H1 (cell line): ENCODE measurements at regions not wholly inside any gene's neighbourhood (a gene's known extent, or its start where the extent isn't known, plus 50 kb on each side); places are given as distances from the start of the nearest gene placed in this dataset.

ENCODE experiments used
- CTCF ChIA-PET: fragments of 300-600 bp; sonication (Branson Sonifier 250); formaldehyde crosslinking; loops from one replicate; lab custom pipeline; 2021; ENCODE audit not compliant: partially characterized antibody; lab: Charles Lee
- POLR2A ChIA-PET: fragments of 300-600 bp; sonication (Branson Sonifier 250); formaldehyde crosslinking; loops from one replicate; lab custom pipeline; 2021; ENCODE audit warnings: inconsistent platforms; ENCODE audit not compliant: partially characterized antibody; lab: Charles Lee
- DNase-seq, 2 experiments: peaks; one replicate each; pipeline versions ENCODE4 v3.0.0 to v3.0.0-alpha.2; 2010 to 2022; ENCODE audit warnings: low spot score in 2 of 2, low read depth in 1 of 2, mixed read lengths in 1 of 2
- FAIRE-seq: peaks from 2 replicates; lab custom pipeline; 2011; peaks lifted over from hg19 to GRCh38; lab: Jason Lieb, UNC
- H2AFZ ChIP-seq: 2 replicates; pipeline ENCODE4 v1.8.1; 2012; ENCODE audit warnings: low read length, inconsistent platforms
- H2AK5ac ChIP-seq: 2 replicates; pipeline ENCODE4 v1.6.1; 2013; ENCODE audit warnings: low read depth, low read length
- H2BK120ac ChIP-seq: replicated peaks from 2 replicates; pipeline ENCODE3; 2013; ENCODE audit warnings: low read depth, low read length, inconsistent platforms
- H2BK12ac ChIP-seq: 2 replicates; pipeline ENCODE4 v1.6.1; 2013; ENCODE audit warnings: low read depth, low read length
- H2BK15ac ChIP-seq: 2 replicates; pipeline ENCODE4 v1.6.1; 2013; ENCODE audit warnings: low read length
- H2BK20ac ChIP-seq: 2 replicates; pipeline ENCODE4 v1.6.1; 2013; ENCODE audit warnings: low read length
- H2BK5ac ChIP-seq: 2 replicates; pipeline ENCODE4 v1.6.1; 2013; ENCODE audit warnings: low read depth, low read length
- H3K14ac ChIP-seq: 2 replicates; pipeline ENCODE4 v1.6.1; 2013; ENCODE audit warnings: inconsistent platforms; ENCODE audit not compliant: insufficient read length
- H3K18ac ChIP-seq: 2 replicates; pipeline ENCODE4 v1.6.1; 2013; ENCODE audit warnings: low read length; ENCODE audit errors: extremely low read depth
- H3K23ac ChIP-seq: 2 replicates; pipeline ENCODE4 v1.6.1; 2013; ENCODE audit warnings: inconsistent platforms; ENCODE audit not compliant: insufficient read length
- H3K23me2 ChIP-seq: 2 replicates; pipeline ENCODE4 v1.6.1; 2013; ENCODE audit warnings: low read depth, low read length
- H3K27ac ChIP-seq: 2 replicates; pipeline ENCODE4 v1.6.1; 2011; ENCODE audit warnings: low read depth, low read length, inconsistent platforms
- H3K27me3 ChIP-seq, 4 experiments: replicated peaks in 1 of 4; 1 replicate in 1 of 4; 2 replicates in 3 of 4; pipeline versions ENCODE4 v1.6.1 to v1.8.1; 2011 to 2013; ENCODE audit warnings: low read length in 3 of 4, mild to moderate bottlenecking in 3 of 4, inconsistent platforms in 2 of 4, mixed read lengths in 2 of 4, moderate library complexity in 1 of 4; ENCODE audit not compliant: control insufficient read depth in 3 of 4, insufficient read depth in 3 of 4; ENCODE audit errors: extremely low read depth in 1 of 4
- H3K36me3 ChIP-seq, 4 experiments: 2 replicates each; pipeline versions ENCODE4 v1.6.1 to v1.8.1; 2011 to 2013; ENCODE audit warnings: mild to moderate bottlenecking in 4 of 4, low read length in 3 of 4, moderate library complexity in 2 of 4, control low read depth in 1 of 4, inconsistent platforms in 1 of 4; ENCODE audit not compliant: insufficient read depth in 4 of 4, control insufficient read depth in 2 of 4
- H3K4ac ChIP-seq: replicated peaks from 2 replicates; pipeline ENCODE3; 2013; ENCODE audit warnings: low read length, low read depth, mixed read lengths, inconsistent platforms; ENCODE audit not compliant: insufficient read length
- H3K4me1 ChIP-seq, 4 experiments: replicated peaks in 1 of 4; 1 replicate in 1 of 4; 2 replicates in 3 of 4; pipeline versions ENCODE4 v1.6.1 to v1.8.1; 2011 to 2013; ENCODE audit warnings: low read length in 3 of 4, inconsistent platforms in 2 of 4, mixed read lengths in 1 of 4; ENCODE audit not compliant: insufficient read depth in 4 of 4, control insufficient read depth in 3 of 4
- H3K4me2 ChIP-seq, 2 experiments: 2 replicates each; pipeline versions ENCODE4 v1.6.1 to v1.8.1; 2011 to 2013; ENCODE audit warnings: low read depth in 2 of 2, low read length in 2 of 2, control low read depth in 1 of 2, inconsistent platforms in 1 of 2, mild to moderate bottlenecking in 1 of 2; ENCODE audit not compliant: insufficient read depth in 1 of 2
- H3K4me3 ChIP-seq, 4 experiments: fragments of 200-600, 300-600 bp in 1 of 4; sonication (generic), shearing (Covaris generic), sonication (Bioruptor Twin) in 1 of 4; 2 replicates each; pipeline versions ENCODE4 v1.5.1 to v1.8.1; 2011 to 2016; ENCODE audit warnings: low read length in 4 of 4, low read depth in 3 of 4, control low read depth in 2 of 4, inconsistent platforms in 2 of 4, mild to moderate bottlenecking in 2 of 4, mixed read lengths in 1 of 4, moderate library complexity in 1 of 4; ENCODE audit not compliant: insufficient read depth in 2 of 4; ENCODE audit errors: extremely low read depth in 1 of 4
- H3K56ac ChIP-seq: replicated peaks from 2 replicates; pipeline ENCODE3; 2013; ENCODE audit warnings: low read depth, mild to moderate bottlenecking, mixed read lengths, low read length, inconsistent platforms; ENCODE audit not compliant: insufficient read length
- H3K79me1 ChIP-seq: 2 replicates; pipeline ENCODE4 v1.6.1; 2013; ENCODE audit warnings: low read depth, low read length, control low read depth
- H3K79me2 ChIP-seq, 2 experiments: 2 replicates each; pipeline versions ENCODE4 v1.6.1 to v1.8.1; 2012 to 2013; ENCODE audit warnings: low read length in 2 of 2, mild to moderate bottlenecking in 2 of 2, inconsistent platforms in 1 of 2; ENCODE audit not compliant: insufficient read depth in 2 of 2, control insufficient read depth in 1 of 2
- H3K9ac ChIP-seq, 4 experiments: replicated peaks in 1 of 4; 1 replicate in 1 of 4; 2 replicates in 3 of 4; pipeline versions ENCODE4 v1.6.1 to v1.8.1; 2011 to 2013; ENCODE audit warnings: low read depth in 3 of 4, low read length in 3 of 4, control low read depth in 2 of 4, mild to moderate bottlenecking in 2 of 4, moderate library complexity in 2 of 4, inconsistent platforms in 1 of 4; ENCODE audit errors: extremely low read depth in 1 of 4
- H3K9me3 ChIP-seq, 2 experiments: 2 replicates each; pipeline versions ENCODE4 v1.6.1 to v1.8.1; 2012 to 2013; ENCODE audit warnings: mild to moderate bottlenecking in 2 of 2, moderate library complexity in 2 of 2, control low read depth in 1 of 2, inconsistent platforms in 1 of 2, low read depth in 1 of 2, low read length in 1 of 2, mixed read lengths in 1 of 2; ENCODE audit not compliant: insufficient read depth in 2 of 2
- H4K20me1 ChIP-seq, 2 experiments: replicated peaks in 1 of 2; 2 replicates each; pipeline versions ENCODE3 to v1.8.1; 2011 to 2013; ENCODE audit warnings: inconsistent platforms in 2 of 2, low read length in 2 of 2, mild to moderate bottlenecking in 1 of 2; ENCODE audit not compliant: insufficient read depth in 2 of 2, control insufficient read depth in 1 of 2
- H4K5ac ChIP-seq: 2 replicates; pipeline ENCODE4 v1.6.1; 2013; ENCODE audit warnings: low read length, low read depth, mixed read lengths, inconsistent platforms; ENCODE audit not compliant: insufficient read length
- H4K8ac ChIP-seq: 2 replicates; pipeline ENCODE4 v1.8.0; 2013; ENCODE audit warnings: mild to moderate bottlenecking, moderate library complexity, low read length, inconsistent platforms; ENCODE audit not compliant: insufficient read depth; ENCODE audit errors: extremely low read depth
- H4K91ac ChIP-seq: replicated peaks from 2 replicates; pipeline ENCODE3; 2013; ENCODE audit warnings: low read length, mixed read lengths, inconsistent platforms; ENCODE audit not compliant: insufficient read length
- POLR2AphosphoS5 ChIP-seq: IDR thresholded peaks from 2 replicates; pipeline ENCODE4 v1.6.1; 2011; ENCODE audit warnings: low read depth, low read length
- SRF ChIP-seq: IDR thresholded peaks from 2 replicates; pipeline ENCODE4 v1.6.1; 2011; ENCODE audit warnings: mild to moderate bottlenecking, low read depth, low read length, moderate library complexity
- WGBS, 2 experiments: shearing (Covaris generic) in 1 of 2; methylation state at CpG; one replicate each; pipeline versions ENCODE4 v1.1.6 to v1.1.7; 2013 to 2015; ENCODE audit warnings: low lambda C conversion rate in 2 of 2, mixed read lengths in 2 of 2, inconsistent platforms in 1 of 2, low coverage in 1 of 2, missing lambda C conversion rate in 1 of 2; ENCODE audit not compliant: insufficient replicate concordance in 2 of 2, insufficient coverage in 1 of 2, insufficient read length in 1 of 2; ENCODE audit errors: extremely low coverage in 1 of 2, missing lambda C conversion rate in 1 of 2; 5-methylcytosine and 5-hydroxymethylcytosine counted together

DNA sequence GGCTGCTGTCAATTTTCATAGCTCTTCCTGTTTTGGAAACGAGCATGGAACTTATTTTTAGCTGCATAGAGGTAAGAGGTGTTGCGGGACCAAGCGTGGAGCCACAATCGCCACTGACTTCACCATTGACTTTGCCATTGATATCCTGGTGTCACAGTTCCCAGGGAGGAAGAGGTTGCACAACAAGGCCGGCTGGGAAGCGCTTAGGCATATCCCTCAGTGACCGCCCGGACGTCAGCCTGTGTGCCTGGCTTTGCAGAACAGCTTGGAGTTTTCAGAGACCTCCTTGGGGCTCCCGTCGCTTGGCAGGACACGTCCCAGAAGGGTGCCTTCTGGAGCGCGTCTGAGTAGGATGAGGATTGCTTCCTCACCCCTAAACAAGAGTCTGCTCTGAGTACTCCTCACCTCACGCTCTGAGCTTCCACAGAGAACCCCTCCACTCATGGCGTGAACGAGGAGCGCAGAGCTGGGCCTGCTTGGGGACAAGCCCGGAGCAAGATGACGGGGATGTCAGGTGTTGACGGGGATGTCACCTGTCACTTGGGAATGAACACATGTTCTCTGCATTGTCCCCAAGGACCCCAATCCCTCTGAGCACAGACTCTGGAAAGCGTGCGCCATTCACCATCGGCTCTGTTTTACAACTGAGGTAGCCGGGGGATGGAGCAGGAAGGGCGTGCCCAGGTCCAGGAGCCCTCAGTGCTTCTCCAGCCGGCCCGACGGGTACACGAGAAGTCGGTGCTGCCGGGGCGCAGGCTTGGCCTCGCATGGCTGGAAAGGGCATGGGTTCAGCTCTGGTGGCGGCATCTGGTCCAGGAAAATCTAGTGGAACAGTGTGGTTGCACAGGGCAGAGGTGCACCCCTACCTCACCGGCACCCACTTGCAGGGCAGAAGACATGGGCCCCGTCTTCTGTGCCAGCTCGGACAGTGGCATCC, 192.3 kb upstream of the SHH start:
- Histone ChIP-seq H3K9ac (no peak overlapping the region), H3K4me3 (no peak overlapping the region), H3K79me2 (no peaks in the 10 kb centered on the region), H3K36me3 (no peaks in the 10 kb centered on the region), H4K5ac (no peak overlapping the region), H3K4ac (no peak overlapping the region)
- no peak for TF ChIP-seq SRF
- no peak for TF ChIP-seq POLR2AphosphoS5
- TF ChIP-seq, all 59 proteins: peak for 0
- DNase-seq (no peak), FAIRE-seq (no peak)
- no peaks in the 10 kb centered on the region for H3K23me2 ChIP-seq
- H2BK15ac ChIP-seq = no peak overlapping the region
- no peak overlapping the region for H3K18ac ChIP-seq
- no peaks in the 10 kb centered on the region for H4K20me1 ChIP-seq
- no peak overlapping the region for H2BK120ac ChIP-seq
- H2BK5ac ChIP-seq = no peak overlapping the region
- H3K56ac ChIP-seq = no peak overlapping the region
- H4K91ac ChIP-seq = no peak overlapping the region
- H3K14ac ChIP-seq = no peak overlapping the region
- H2AK5ac ChIP-seq = no peak overlapping the region
- H3K4me2 ChIP-seq = no peak overlapping the region
- CTCF ChIA-PET = interaction anchor here (0.6 kb wide), 1 partner anchor 808 kb away, joined by 4 read pairs; no protein-coding TSS in a partner anchor
- H2BK20ac ChIP-seq = no peak overlapping the region
- no peak overlapping the region for H2AFZ ChIP-seq
- no peaks in the 10 kb centered on the region for H3K79me1 ChIP-seq
- H4K8ac ChIP-seq = peak overlapping the region; percentile 22; the same call in 1 of the 2 replicates
- no peak overlapping the region for H3K27ac ChIP-seq
- H3K9me3 ChIP-seq = peaks cover 0 to 3% of the 10 kb centered on the region in 2 experiments; a peak in 1 of 4 replicates
- no peak overlapping the region for H3K23ac ChIP-seq
- H3K4me1 ChIP-seq = no peaks in the 10 kb centered on the region; a peak in 1 of 7 replicates
- POLR2A ChIA-PET = no interaction called here
- H3K27me3 ChIP-seq = no peaks in the 10 kb centered on the region
- WGBS, 2 experiments = 90% methylated on average over 36 of the region's 38 CpGs; no CpG with 5 or more reads in 1 of the 2 experiments
- no peak overlapping the region for H2BK12ac ChIP-seq
